ENCODE measurements at regions not wholly inside any gene's neighbourhood (a gene's known extent, or its start where the extent isn't known, plus 50 kb on each side); places are given as distances from the start of the nearest gene placed in this dataset.
"Not testable (repeated sequence)": the region's sequence is repeated elsewhere in the genome, so short reads cannot be mapped to it uniquely, and the experiment has no call there.

DNA sequence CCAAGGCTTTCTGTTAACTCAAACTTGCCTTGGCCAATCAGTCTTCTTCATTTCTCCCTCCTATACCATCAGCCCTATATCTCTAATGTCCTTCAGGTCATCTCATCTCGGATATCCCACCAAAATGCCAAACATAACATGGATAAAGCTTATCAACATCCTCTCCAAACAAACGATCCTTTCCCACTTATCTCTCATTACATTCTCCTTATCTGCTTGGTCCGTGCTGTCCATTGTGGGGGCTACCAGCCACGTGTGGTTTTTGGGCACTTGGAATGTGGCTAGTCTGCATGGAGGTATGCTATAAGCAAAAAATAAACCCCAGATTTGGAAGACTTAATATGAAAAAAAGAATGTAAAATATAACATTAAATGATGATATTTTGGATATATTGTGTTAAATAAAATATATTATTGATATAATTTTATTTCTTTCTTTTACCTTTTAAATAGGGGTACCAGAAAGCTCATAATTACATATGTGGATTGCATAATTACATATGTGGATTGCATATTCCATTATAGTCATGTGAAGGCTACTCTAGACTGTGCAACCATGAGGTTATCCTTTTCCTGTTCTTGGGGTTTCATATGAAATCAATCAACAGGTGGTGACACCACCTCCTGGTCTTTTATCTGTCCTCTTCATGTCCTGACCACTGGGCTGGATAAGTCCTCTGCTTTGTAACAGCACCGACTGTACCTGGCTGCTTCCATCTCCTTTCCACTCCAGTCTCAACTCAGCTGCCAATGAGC lies 123.0 kb downstream of the CD83 start (continued):
- TF ChIP-seq, protein P1, sequence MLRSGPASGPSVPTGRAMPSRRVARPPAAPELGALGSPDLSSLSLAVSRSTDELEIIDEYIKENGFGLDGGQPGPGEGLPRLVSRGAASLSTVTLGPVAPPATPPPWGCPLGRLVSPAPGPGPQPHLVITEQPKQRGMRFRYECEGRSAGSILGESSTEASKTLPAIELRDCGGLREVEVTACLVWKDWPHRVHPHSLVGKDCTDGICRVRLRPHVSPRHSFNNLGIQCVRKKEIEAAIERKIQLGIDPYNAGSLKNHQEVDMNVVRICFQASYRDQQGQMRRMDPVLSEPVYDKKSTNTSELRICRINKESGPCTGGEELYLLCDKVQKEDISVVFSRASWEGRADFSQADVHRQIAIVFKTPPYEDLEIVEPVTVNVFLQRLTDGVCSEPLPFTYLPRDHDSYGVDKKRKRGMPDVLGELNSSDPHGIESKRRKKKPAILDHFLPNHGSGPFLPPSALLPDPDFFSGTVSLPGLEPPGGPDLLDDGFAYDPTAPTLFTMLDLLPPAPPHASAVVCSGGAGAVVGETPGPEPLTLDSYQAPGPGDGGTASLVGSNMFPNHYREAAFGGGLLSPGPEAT (IDR thresholded peaks at IDR 0.05; ENCODE audit: low read depth): no peak
- TF ChIP-seq ZSCAN29 (IDR thresholded peaks at IDR 0.05): no peak
- TF ChIP-seq CBFB (IDR thresholded peaks at IDR 0.05; ENCODE audit: low read depth): no peak
- no peak for TF ChIP-seq NRF1 (conservative IDR thresholded peaks at IDR 0.05; ENCODE audit: low read depth, low read length)
- no peak for TF ChIP-seq FOXM1 (IDR thresholded peaks at IDR 0.05; ENCODE audit: low read depth, low read length)

GRCh38 chr6:14241255-14242070 lies 123.9 kb downstream of the CD83 start:
- intact Hi-C loops (cut with micrococcal nuclease; ENCODE audit: unreplicated experiment): no loop called here
- no peak overlapping the region for H3K27ac ChIP-seq (ENCODE audit: control insufficient read depth, insufficient read depth)
- H3K4me1 ChIP-seq (ENCODE audit: control insufficient read depth, insufficient read depth, low read length): peaks cover 10% of the 10 kb centered on the region
- no peaks in the 10 kb centered on the region for H3K27me3 ChIP-seq (replicated peaks in 1 of 2; ENCODE audit: control insufficient read depth in 2 of 2, insufficient read depth in 2 of 2, low read length in 1 of 2)
- 19% methylated on average over 5 of the region's 5 CpGs for WGBS (ENCODE audit: insufficient coverage, insufficient replicate concordance, low lambda C conversion rate, missing lambda C conversion rate)
- H3K36me3 ChIP-seq (ENCODE audit: control insufficient read depth in 2 of 2, insufficient read depth in 2 of 2, low read length in 1 of 2): no peaks in the 10 kb centered on the region
- no peak for FAIRE-seq
- ATAC-seq: peak; percentile 36; the same call in 1 of the 3 replicates
- BruUV-seq (replicated peaks): no TSS peak
- CTCF ChIA-PET: interaction anchor here (1.0 kb wide), 1 partner anchor 10 kb away, joined by 4 read pairs; no protein-coding TSS in a partner anchor
- H2AFZ ChIP-seq (ENCODE audit: control insufficient read depth, low read depth, low read length): no peak overlapping the region
- POLR2A ChIA-PET: no interaction called here
- RAD21 ChIA-PET (ENCODE audit: unreplicated experiment): no interaction called here
- no peak overlapping the region for H3K9ac ChIP-seq (ENCODE audit: control insufficient read depth, insufficient read depth, low read length)
- peak; percentile 11 for DNase-seq (ENCODE audit: low read depth, low spot score)
- no peaks in the 10 kb centered on the region for H4K20me1 ChIP-seq (ENCODE audit: control insufficient read depth, insufficient read depth)
- peak overlapping the region; percentile 60 for H3K4me2 ChIP-seq (ENCODE audit: control insufficient read depth, insufficient read depth)
- SMC1A ChIA-PET (ENCODE audit: uncharacterized antibody, unreplicated experiment): interaction anchor here (1.3 kb wide), 1 partner anchor 8 kb away, joined by 3 read pairs; no protein-coding TSS in a partner anchor
- TF ChIP-seq HDAC6 (IDR thresholded peaks at IDR 0.05; ENCODE audit: unreplicated experiment) (no peak), EP300 (IDR thresholded peaks at IDR 0.05; ENCODE audit: borderline replicate concordance in 1 of 2, control insufficient read depth in 1 of 2, low read depth in 2 of 2, low read length in 2 of 2) (0 out of 4 replicates have a peak, but pooled peaks of 1 of the 2 experiments have one; percentile 21), RUNX3 (IDR thresholded peaks at IDR 0.05; ENCODE audit: low read length) (peak; percentile 82)
- TF ChIP-seq, protein P2, sequence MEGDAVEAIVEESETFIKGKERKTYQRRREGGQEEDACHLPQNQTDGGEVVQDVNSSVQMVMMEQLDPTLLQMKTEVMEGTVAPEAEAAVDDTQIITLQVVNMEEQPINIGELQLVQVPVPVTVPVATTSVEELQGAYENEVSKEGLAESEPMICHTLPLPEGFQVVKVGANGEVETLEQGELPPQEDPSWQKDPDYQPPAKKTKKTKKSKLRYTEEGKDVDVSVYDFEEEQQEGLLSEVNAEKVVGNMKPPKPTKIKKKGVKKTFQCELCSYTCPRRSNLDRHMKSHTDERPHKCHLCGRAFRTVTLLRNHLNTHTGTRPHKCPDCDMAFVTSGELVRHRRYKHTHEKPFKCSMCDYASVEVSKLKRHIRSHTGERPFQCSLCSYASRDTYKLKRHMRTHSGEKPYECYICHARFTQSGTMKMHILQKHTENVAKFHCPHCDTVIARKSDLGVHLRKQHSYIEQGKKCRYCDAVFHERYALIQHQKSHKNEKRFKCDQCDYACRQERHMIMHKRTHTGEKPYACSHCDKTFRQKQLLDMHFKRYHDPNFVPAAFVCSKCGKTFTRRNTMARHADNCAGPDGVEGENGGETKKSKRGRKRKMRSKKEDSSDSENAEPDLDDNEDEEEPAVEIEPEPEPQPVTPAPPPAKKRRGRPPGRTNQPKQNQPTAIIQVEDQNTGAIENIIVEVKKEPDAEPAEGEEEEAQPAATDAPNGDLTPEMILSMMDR (IDR thresholded peaks at IDR 0.05 in 2 of 3, conservative IDR thresholded peaks at IDR 0.05 in 1 of 3; ENCODE audit: control insufficient read depth in 2 of 3, extremely low read depth in 1 of 3, insufficient read depth in 1 of 3, low read depth in 3 of 3, low read length in 3 of 3): no peak
- no peaks in the 10 kb centered on the region for H3K9me3 ChIP-seq (replicated peaks; ENCODE audit: control insufficient read depth, insufficient read depth, low read length)
- in situ Hi-C loops (cut with MboI): no loop called here
- H3K4me3 ChIP-seq: no peak overlapping the region
- H3K79me2 ChIP-seq (ENCODE audit: control insufficient read depth, insufficient read depth, low read length): no peaks in the 10 kb centered on the region

GRCh38 chr6:14242912-14243311 lies 125.3 kb downstream of the CD83 start:
- H2AFZ ChIP-seq (ENCODE audit: control insufficient read depth, low read depth, low read length); intact Hi-C loops (cut with micrococcal nuclease; ENCODE audit: unreplicated experiment); H3K36me3 ChIP-seq (ENCODE audit: control insufficient read depth in 2 of 2, insufficient read depth in 2 of 2, low read length in 1 of 2); FAIRE-seq; in situ Hi-C loops (cut with MboI); H3K79me2 ChIP-seq (ENCODE audit: control insufficient read depth, insufficient read depth, low read length); H3K4me2 ChIP-seq (ENCODE audit: control insufficient read depth, insufficient read depth); BruUV-seq (replicated peaks); H3K9me3 ChIP-seq (replicated peaks; ENCODE audit: control insufficient read depth, insufficient read depth, low read length); H4K20me1 ChIP-seq (ENCODE audit: control insufficient read depth, insufficient read depth); POLR2A ChIA-PET; DNase-seq (ENCODE audit: low read depth, low spot score); H3K4me3 ChIP-seq; RAD21 ChIA-PET (ENCODE audit: unreplicated experiment); CTCF ChIA-PET; H3K27ac ChIP-seq (ENCODE audit: control insufficient read depth, insufficient read depth); H3K9ac ChIP-seq (ENCODE audit: control insufficient read depth, insufficient read depth, low read length); H3K27me3 ChIP-seq (replicated peaks in 1 of 2; ENCODE audit: control insufficient read depth in 2 of 2, insufficient read depth in 2 of 2, low read length in 1 of 2); ATAC-seq: not testable (repeated sequence)
- 24% methylated on average over 2 of the region's 2 CpGs for WGBS (ENCODE audit: insufficient coverage, insufficient replicate concordance, low lambda C conversion rate, missing lambda C conversion rate)
- H3K4me1 ChIP-seq (ENCODE audit: control insufficient read depth, insufficient read depth, low read length): peaks cover 10% of the 10 kb centered on the region
- SMC1A ChIA-PET (ENCODE audit: uncharacterized antibody, unreplicated experiment): interaction anchor here (0.7 kb wide), 1 partner anchor 25 kb away, joined by 3 read pairs; no protein-coding TSS in a partner anchor

Measured in GM12878 (cell line).